HG03354 (cell line): ENCODE measurements at regions not wholly inside any gene's neighbourhood (a gene's known extent, or its start where the extent isn't known, plus 50 kb on each side); places are given as distances from the start of the nearest gene placed in this dataset.

ENCODE experiments used
- ATAC-seq: cut with Tn5 transposase; IDR thresholded peaks from one replicate; pipeline ENCODE4 v1.9.1; 2021; ENCODE audit warnings: mild to moderate bottlenecking; ENCODE audit not compliant: unreplicated experiment, poor library complexity, severe bottlenecking

- no peak for ATAC-seq
These were observed 205.7 kb downstream of the GAS1 start for GRCh38 chr9:86741311-86742208.

GRCh38 chr9:86735772-86736458, 211.4 kb downstream of the GAS1 start:
- no peak for ATAC-seq

- ATAC-seq: no peak
These were observed 212.5 kb downstream of the GAS1 start for GRCh38 chr9:86734771-86735170.

- ATAC-seq: no peak
These were observed 213.4 kb downstream of the GAS1 start for GRCh38 chr9:86733929-86734328.

- no peak for ATAC-seq
These were observed 214.7 kb downstream of the GAS1 start for GRCh38 chr9:86732514-86733171.

- no peak for ATAC-seq
These were observed 215.7 kb downstream of the GAS1 start for GRCh38 chr9:86731511-86732063.

GRCh38 chr9:86730163-86730928, 217.0 kb downstream of the GAS1 start:
- no peak for ATAC-seq

- ATAC-seq: no peak
These were observed 222.8 kb downstream of the GAS1 start for GRCh38 chr9:86724529-86724928.

GRCh38 chr9:86723346-86723745, 224.0 kb downstream of the GAS1 start:
- ATAC-seq: no peak

- ATAC-seq: no peak
These were observed 224.6 kb downstream of the GAS1 start for GRCh38 chr9:86722706-86723075.

GRCh38 chr9:86721843-86722705, 225.2 kb downstream of the GAS1 start:
- no peak for ATAC-seq

GRCh38 chr9:86721226-86721781, 226.0 kb downstream of the GAS1 start:
- ATAC-seq: no peak

- no peak for ATAC-seq
These were observed 226.6 kb downstream of the GAS1 start for GRCh38 chr9:86720639-86721225.

GRCh38 chr9:86718388-86719049, 228.8 kb downstream of the GAS1 start:
- ATAC-seq: no peak

- ATAC-seq: no peak
These were observed 230.9 kb downstream of the GAS1 start for GRCh38 chr9:86716326-86716922.

- ATAC-seq: no peak
These were observed 232.3 kb downstream of the GAS1 start for GRCh38 chr9:86714999-86715398.

GRCh38 chr9:86713970-86714369, 233.3 kb downstream of the GAS1 start:
- ATAC-seq: no peak
